ENCODE measurements at regions not wholly inside any gene's neighbourhood (a gene's known extent, or its start where the extent isn't known, plus 50 kb on each side); places are given as distances from the start of the nearest gene placed in this dataset.

- DNase-seq = peak; percentile 83
Measured at GRCh38 chr1:181142096-181142958, 53.8 kb downstream of the IER5 start.

GRCh38 chr1:181143102-181143859, 54.8 kb downstream of the IER5 start:
- DNase-seq = no peak

- DNase-seq = no peak
Measured at GRCh38 chr1:181144238-181144637, 55.7 kb downstream of the IER5 start.

DNA sequence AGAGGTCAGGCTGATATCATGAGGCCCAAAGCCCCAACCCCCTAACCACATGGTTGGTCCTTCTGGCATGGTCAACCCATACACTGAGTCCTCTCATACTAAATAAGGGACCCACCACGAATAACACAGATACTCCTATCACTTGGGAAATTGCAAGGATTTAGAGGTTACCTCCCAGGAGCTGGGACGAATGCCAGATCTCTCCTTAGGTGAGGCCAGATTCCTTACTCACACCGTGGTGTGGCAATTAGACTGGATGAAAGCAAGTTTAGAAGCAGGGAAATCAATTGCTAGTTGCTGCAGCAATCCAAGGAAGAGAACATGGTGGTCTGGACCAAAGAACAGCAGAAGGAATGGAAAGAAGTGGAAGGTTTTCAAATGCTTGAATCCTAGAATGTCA, 60.1 kb downstream of the IER5 start:
- DNase-seq = no peak

- no peak for DNase-seq
Measured at GRCh38 chr1:181149326-181150125, 61.0 kb downstream of the IER5 start.

- DNase-seq = no peak
Measured at GRCh38 chr1:181150273-181150672, 61.8 kb downstream of the IER5 start.

GRCh38 chr1:181150842-181151241, 62.3 kb downstream of the IER5 start:
- no peak for DNase-seq

GRCh38 chr1:181151378-181152326, 63.2 kb downstream of the IER5 start:
- DNase-seq = no peak

- DNase-seq = no peak
Measured at GRCh38 chr1:181152892-181153633, 64.6 kb downstream of the IER5 start.

DNA sequence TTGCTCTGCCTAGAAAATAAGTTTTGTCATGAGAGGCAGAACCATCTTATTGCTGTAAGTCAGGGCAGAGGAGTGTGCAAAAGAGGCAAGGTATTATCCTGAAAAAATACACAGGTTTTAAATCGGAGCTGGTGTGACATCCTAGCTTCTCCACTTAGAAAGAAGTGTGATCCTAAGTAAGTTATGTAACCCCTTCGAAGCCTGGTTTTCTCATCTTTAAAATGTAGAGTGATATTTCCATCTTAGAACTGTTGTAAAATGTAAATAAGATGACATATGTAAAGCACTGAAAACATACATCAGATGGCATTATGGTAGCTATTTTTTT, 65.1 kb downstream of the IER5 start:
- no peak for DNase-seq

DNA sequence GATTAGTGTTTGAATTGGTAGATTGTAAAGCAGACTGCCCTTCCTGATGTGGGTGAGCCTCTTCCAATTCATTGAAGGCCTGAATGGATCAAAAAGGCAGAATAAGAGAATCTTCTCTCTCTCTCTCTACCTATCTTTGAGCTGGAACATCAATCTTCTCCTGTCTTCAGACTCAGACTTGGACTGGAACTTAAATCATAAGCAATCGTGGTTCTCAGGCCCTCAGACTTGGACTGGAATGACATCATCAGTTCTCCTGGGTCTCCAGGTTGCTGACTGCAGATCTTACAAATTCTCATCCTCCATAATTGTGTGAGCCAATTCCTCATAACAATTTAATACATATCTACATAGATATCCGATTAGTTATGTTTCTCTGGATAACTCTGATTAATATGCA, 66.8 kb downstream of the IER5 start:
- no peak for DNase-seq

GRCh38 chr1:181159451-181160140, 71.1 kb downstream of the IER5 start:
- no peak for DNase-seq

GRCh38 chr1:181160322-181160721, 71.8 kb downstream of the IER5 start:
- DNase-seq = no peak

DNA sequence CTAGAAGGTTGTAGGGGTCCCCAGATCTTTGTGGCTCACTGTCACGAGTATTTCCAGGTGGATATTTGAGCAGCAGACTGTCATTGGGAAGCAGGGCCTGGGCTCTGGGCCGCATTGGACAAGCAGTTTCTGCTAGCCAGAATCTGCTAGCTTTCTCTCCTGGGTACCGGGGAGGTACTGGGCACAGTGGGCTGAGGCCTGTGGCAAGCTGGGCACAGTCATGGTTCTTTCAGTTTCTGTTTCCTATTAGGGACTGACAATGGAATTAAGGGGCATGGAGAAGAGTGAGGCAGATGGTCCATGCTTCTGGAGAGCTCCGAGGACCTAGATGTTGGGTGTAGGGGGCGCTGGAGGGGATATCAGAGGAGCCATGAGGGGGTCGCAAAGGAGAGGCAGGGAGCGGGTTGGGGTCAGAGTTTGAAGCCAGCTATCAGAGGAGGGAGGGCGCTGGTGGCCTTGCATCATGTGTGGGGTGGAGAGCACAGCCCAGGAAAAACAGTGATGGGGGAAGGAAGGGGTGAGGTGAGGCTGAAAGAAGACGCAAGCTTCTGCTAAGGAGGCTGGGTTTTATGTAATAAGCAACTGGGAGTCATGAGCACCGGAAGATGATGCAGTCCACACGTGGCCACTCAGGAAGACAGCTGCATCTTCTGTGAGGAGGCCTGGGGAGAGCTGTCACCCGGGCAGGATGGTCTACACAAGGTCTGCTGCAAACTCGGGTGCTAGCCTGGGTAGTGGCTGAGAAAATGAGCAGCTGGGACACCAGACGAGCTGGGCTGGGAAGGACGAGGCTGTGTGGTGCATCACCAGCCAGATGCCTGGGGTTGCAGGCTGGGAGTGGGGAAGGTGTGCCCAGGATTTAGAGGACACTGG, 72.7 kb downstream of the IER5 start:
- DNase-seq = no peak

DNA sequence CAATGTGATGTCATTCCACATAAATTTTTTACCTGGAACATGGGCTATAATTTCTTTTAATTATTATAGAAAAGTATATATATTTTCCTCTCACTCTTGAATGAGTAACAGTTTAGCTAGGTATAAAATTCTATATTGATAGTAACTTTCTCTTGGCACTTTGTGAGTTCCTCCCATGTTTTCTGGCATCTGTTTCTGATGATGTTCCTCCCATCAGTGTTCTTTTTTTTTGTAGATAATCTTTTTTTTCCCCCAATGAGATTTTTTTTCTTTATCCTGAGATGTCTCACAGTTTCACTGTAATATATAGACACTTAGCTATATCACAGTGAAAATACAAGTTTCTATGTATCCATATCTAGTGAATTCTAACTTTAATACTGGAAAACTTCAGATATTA, 75.2 kb downstream of the IER5 start:
- DNase-seq = no peak

- DNase-seq = peak; percentile 71
Measured at GRCh38 chr1:181166377-181167196, 78.1 kb downstream of the IER5 start.

DNA sequence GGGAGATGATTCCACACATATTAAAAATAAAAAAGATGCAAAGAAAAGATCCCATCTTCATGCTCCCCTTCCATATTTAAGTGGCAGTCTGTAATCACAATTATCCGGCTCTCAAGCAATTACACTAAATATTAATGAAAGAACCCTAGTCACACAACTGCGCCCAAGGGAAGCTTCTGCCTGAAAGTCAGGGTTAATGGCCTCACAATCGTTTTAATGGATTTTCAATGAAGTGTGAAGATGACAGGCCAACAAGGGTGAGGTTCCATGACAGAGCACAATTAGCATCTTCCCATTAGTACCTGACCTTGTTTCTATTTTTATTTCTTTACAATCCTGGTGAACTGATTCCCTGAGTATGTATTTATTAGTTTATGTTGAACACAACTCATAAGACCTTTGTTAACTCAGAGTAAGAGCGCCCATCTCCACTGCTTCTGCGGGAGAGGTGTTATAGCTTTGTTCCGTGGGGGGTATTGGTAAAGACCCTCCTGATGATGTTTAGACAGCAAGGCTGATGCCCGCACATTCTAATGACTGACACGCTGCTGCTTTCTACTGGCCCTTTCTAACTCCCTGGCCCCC, 80.9 kb downstream of the IER5 start:
- DNase-seq = no peak

- no peak for DNase-seq
Measured at GRCh38 chr1:181170194-181170593, 81.7 kb downstream of the IER5 start.

GRCh38 chr1:181172082-181172481, 83.6 kb downstream of the IER5 start:
- DNase-seq = no peak

Data from SHP77 treated with DMSO at 0.1 percent for 48 hours (cell line).